ENCODE measurements at regions not wholly inside any gene's neighbourhood (a gene's known extent, or its start where the extent isn't known, plus 50 kb on each side); places are given as distances from the start of the nearest gene placed in this dataset.

DNA sequence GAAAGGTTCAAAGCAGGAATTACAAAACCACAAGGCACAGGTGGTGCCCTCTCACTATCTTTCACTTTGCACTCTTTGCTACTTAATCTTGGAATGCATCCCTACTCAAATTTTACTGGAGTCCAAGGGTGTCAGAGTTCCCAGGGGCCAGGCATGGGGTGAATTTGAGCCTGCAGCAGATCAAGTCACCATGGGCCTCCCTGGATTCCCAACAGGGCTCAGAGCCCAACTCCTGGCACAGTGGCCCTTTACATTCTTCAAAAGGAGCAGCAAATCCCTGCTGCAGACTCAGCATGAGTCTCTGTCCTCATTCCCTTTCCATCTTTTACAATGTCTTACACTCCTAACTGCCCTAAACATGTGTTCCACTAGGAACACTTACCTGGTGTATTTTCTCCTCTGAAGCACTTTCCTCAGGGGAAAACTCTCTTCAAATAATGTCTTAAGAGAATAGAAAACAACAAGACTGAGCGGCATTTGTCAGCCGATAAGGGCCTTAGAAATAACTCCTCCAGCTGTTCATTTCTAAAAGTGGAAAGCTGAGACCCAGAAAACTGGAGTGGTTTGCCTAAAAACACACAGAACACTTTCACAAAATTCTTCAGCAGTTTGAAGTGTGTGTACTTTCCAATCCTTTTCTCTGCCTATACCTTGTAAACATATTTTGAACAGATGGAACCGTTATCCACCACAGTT lies 596.0 kb downstream of the INSC start:
- DNase-seq, result peak; percentile 62
- no peaks in the 10 kb centered on the region for H3K36me3 Mint-ChIP-seq (ENCODE audit: low read depth)
- H3K27ac ChIP-seq (ENCODE audit: low read depth, low read length), result no peak overlapping the region
- peaks cover 6% of the 10 kb centered on the region for H3K27me3 Mint-ChIP-seq (ENCODE audit: insufficient read depth)
- no peak overlapping the region for H3K9ac ChIP-seq (ENCODE audit: extremely low read depth, low read length, poor library complexity, severe bottlenecking)
- TF ChIP-seq, protein P1, sequence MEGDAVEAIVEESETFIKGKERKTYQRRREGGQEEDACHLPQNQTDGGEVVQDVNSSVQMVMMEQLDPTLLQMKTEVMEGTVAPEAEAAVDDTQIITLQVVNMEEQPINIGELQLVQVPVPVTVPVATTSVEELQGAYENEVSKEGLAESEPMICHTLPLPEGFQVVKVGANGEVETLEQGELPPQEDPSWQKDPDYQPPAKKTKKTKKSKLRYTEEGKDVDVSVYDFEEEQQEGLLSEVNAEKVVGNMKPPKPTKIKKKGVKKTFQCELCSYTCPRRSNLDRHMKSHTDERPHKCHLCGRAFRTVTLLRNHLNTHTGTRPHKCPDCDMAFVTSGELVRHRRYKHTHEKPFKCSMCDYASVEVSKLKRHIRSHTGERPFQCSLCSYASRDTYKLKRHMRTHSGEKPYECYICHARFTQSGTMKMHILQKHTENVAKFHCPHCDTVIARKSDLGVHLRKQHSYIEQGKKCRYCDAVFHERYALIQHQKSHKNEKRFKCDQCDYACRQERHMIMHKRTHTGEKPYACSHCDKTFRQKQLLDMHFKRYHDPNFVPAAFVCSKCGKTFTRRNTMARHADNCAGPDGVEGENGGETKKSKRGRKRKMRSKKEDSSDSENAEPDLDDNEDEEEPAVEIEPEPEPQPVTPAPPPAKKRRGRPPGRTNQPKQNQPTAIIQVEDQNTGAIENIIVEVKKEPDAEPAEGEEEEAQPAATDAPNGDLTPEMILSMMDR (conservative IDR thresholded peaks at IDR 0.05), result no peak
- WGBS, 2 experiments (ENCODE audit: insufficient coverage in 1 of 2, insufficient read length in 1 of 2), result 69 to 70% methylated on average over 2 to 3 of the region's 3 CpGs
- peaks cover 33% of the 10 kb centered on the region for H3K4me1 Mint-ChIP-seq
- no peaks in the 10 kb centered on the region for H3K36me3 ChIP-seq (ENCODE audit: control insufficient read depth, insufficient read depth, low read length)
- no peak overlapping the region for H3K4me3 Mint-ChIP-seq
- no peaks in the 10 kb centered on the region for H3K27me3 ChIP-seq (ENCODE audit: control insufficient read depth, insufficient read depth, low read length, poor library complexity, severe bottlenecking)
- peaks cover 11% of the 10 kb centered on the region for H3K9me3 ChIP-seq (ENCODE audit: control insufficient read depth, low read length)
- peaks cover 3% of the 10 kb centered on the region for H3K9me3 Mint-ChIP-seq
- H3K4me1 ChIP-seq (ENCODE audit: control insufficient read depth, insufficient read depth, low read length), result peaks cover 10% of the 10 kb centered on the region
- H3K27ac Mint-ChIP-seq, result no peak overlapping the region
- no peak overlapping the region for H3K4me3 ChIP-seq (ENCODE audit: low read length)

DNA sequence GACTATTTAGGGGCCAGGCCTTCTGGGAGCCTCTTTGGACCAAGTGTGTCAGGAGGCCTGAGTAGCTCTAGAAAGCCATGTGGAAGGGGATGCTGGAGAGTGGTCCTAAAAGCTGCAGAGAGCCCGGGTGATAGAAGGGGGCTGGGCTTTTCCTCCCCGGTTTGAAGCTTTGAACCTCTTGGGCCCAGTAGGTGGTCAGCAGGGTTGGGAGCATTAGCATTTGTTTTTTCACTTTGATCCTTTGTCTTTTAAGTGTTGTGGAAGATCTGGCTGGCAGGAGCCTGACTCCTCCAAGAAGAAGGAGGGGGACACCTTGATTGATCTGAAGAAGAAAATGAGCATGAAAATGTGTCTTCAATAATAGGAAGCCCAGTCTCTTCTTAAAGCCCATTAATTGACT lies 596.6 kb downstream of the INSC start:
- Histone ChIP-seq H3K36me3 (ENCODE audit: control insufficient read depth, insufficient read depth, low read length) (no peaks in the 10 kb centered on the region), H3K4me1 (ENCODE audit: control insufficient read depth, insufficient read depth, low read length) (peaks cover 10% of the 10 kb centered on the region), H3K27ac (ENCODE audit: low read depth, low read length) (no peak overlapping the region), H3K27me3 (ENCODE audit: control insufficient read depth, insufficient read depth, low read length, poor library complexity, severe bottlenecking) (no peaks in the 10 kb centered on the region), H3K9me3 (ENCODE audit: control insufficient read depth, low read length) (peaks cover 6% of the 10 kb centered on the region), H3K9ac (ENCODE audit: extremely low read depth, low read length, poor library complexity, severe bottlenecking) (no peak overlapping the region), H3K4me3 (ENCODE audit: low read length) (no peak overlapping the region)
- Mint-ChIP-seq H3K9me3 (peaks cover 1% of the 10 kb centered on the region), H3K27me3 (ENCODE audit: insufficient read depth) (peaks cover 6% of the 10 kb centered on the region), H3K27ac (no peak overlapping the region), H3K4me3 (no peak overlapping the region), H3K4me1 (peaks cover 39% of the 10 kb centered on the region), H3K36me3 (ENCODE audit: low read depth) (no peaks in the 10 kb centered on the region)
- 0 to 9% methylated on average over 1 to 2 of the region's 2 CpGs for whole genome bisulfite sequencing, 2 experiments (ENCODE audit: insufficient coverage in 1 of 2, insufficient read length in 1 of 2)
- DNase-seq, result peak; percentile 88
- TF ChIP-seq, protein P1 (conservative IDR thresholded peaks at IDR 0.05), result no peak

DNA sequence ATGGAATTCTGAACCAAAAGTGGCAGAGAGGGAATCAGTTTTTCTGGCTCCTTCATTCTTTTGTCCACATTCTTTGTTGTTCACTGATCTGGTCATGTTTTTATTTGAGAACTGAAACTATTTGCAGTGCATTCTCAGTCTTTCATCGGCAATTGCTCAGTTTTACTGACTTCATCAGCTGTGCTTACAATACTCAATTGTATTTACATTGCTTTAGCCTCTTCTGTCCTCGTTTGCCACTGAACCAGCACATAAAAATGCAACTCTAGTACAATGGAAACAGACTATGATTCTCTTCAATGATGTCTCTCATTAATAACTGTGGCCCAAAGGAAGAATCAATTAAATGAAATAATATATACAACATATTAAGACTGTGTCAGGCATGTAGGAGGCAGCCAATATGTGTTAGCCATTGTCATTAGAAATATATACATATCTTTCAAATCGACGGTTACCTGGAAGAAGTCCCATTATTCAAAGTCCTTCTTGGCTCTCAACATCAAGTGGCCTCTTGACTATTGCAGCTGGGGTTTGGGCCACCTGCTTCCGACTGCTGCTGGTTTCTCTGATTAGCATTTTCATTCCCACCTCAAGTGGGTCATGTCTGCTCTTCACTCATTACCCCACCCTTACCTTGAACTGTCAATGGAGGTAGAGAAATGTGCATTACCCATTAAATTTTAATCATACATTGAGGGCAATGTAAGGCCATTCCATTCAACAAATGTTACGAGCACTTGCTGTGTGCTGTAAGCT lies 600.1 kb downstream of the INSC start:
- no peak overlapping the region for H3K4me3 ChIP-seq (ENCODE audit: low read length)

More for the DNA sequence above, 600.1 kb downstream of the INSC start:
- H3K9ac ChIP-seq (ENCODE audit: extremely low read depth, low read length, poor library complexity, severe bottlenecking), result no peak overlapping the region
- no peaks in the 10 kb centered on the region for H3K36me3 Mint-ChIP-seq (ENCODE audit: low read depth)
- no peak overlapping the region for H3K27ac Mint-ChIP-seq
- no peaks in the 10 kb centered on the region for H3K36me3 ChIP-seq (ENCODE audit: control insufficient read depth, insufficient read depth, low read length)
- H3K4me1 ChIP-seq (ENCODE audit: control insufficient read depth, insufficient read depth, low read length), result peaks cover 14% of the 10 kb centered on the region
- H3K27ac ChIP-seq (ENCODE audit: low read depth, low read length), result no peak overlapping the region
- H3K9me3 Mint-ChIP-seq, result no peaks in the 10 kb centered on the region
- 94 to 100% methylated on average over 4 to 6 of the region's 6 CpGs for WGBS, 2 experiments (ENCODE audit: insufficient coverage in 1 of 2, insufficient read length in 1 of 2)
- H3K4me3 Mint-ChIP-seq, result no peak overlapping the region
- no peaks in the 10 kb centered on the region for H3K27me3 ChIP-seq (ENCODE audit: control insufficient read depth, insufficient read depth, low read length, poor library complexity, severe bottlenecking)
- peak; percentile 23 for DNase-seq
- peaks cover 4% of the 10 kb centered on the region for H3K27me3 Mint-ChIP-seq (ENCODE audit: insufficient read depth)
- H3K9me3 ChIP-seq (ENCODE audit: control insufficient read depth, low read length), result no peaks in the 10 kb centered on the region
- TF ChIP-seq, protein P1 (conservative IDR thresholded peaks at IDR 0.05), result no peak
- H3K4me1 Mint-ChIP-seq, result peaks cover 46% of the 10 kb centered on the region

Measured in endodermal cell (in vitro differentiated cells).